Sciatic nerve (tissue), 2 donors: ENCODE measurements at regions not wholly inside any gene's neighbourhood (a gene's known extent, or its start where the extent isn't known, plus 50 kb on each side); places are given as distances from the start of the nearest gene placed in this dataset.
"Not testable (repeated sequence)": the region's sequence is repeated elsewhere in the genome, so short reads cannot be mapped to it uniquely, and the experiment has no call there.

Experiments used
- ATAC-seq: fragments of 200-7000 bp; cut with Tn5 transposase; one replicate; pipeline ENCODE4 v1.9.1; 2020; ENCODE audit warnings: mild to moderate bottlenecking, moderate library complexity
- DNase-seq: peaks from one replicate; pipeline ENCODE4 v3.0.0-alpha.2; 2020; ENCODE audit warnings: low spot score
- intact Hi-C: fragments of 100-400 bp; cut with DNase I; formaldehyde crosslinking; loops from one replicate; pipeline ENCODE4 v1.14.2; 2022
- donor health status: DM: no; HTN: no; CAD: no.
- donor health status: DM: no; HTN: no; CAD: no.

DNA sequence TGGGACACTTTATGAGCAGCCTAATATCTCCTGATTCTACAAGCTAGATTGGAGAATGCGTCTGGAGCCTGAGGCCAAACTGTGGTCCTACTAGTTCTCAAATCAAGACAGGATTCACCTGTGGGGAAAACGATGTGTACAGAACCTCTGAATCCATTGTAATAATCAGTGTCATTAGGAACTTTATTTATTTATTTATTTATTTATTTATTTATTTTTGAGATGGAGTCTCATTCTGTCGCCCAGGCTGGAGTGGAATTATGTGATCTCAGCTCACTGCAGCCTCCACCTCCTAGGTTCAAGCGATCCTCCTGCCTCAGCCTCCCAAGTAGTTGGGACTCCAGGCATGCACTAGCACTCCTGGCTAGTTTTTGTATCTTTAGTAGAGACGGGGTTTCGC is 52.6 kb upstream of the KIF26B start:
- intact Hi-C loops, DNase-seq, ATAC-seq: not testable (repeated sequence)

DNA sequence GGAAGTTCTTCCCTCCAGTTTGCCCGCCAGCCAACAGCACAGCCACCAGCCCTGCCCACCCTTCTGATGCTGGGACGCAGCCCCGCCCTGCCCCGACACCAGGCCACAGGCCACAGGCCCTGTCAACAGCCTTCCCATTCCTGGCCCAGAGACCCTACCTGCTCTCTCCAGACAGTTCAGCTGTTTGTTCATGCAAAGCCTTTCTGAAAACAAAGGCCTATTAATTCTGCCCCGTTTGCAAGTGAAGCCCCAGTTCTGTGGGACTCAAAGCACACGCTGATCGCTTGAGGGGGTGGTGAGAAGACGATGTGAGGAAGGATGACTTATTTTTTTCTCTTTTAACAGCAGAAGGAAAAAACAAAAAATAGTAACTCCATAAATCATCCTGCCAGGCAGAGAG is 55.4 kb upstream of the KIF26B start:
- ATAC-seq, result no peak
- no peak for DNase-seq
- intact Hi-C loops, result no loop called here

- intact Hi-C loops, result no loop called here
- no peak for DNase-seq
- no peak for ATAC-seq
Measured at GRCh38 chr1:245098924-245099323, 55.9 kb upstream of the KIF26B start.

GRCh38 chr1:245096311-245097066 is 58.3 kb upstream of the KIF26B start:
- no peak for DNase-seq
- intact Hi-C loops, result no loop called here
- no peak for ATAC-seq

GRCh38 chr1:245095903-245096302 is 58.9 kb upstream of the KIF26B start:
- ATAC-seq (no peak), DNase-seq (no peak)
- intact Hi-C loops, result no loop called here

GRCh38 chr1:245094954-245095353 is 59.8 kb upstream of the KIF26B start:
- no peak for DNase-seq
- no peak for ATAC-seq
- intact Hi-C loops, result no loop called here

DNA sequence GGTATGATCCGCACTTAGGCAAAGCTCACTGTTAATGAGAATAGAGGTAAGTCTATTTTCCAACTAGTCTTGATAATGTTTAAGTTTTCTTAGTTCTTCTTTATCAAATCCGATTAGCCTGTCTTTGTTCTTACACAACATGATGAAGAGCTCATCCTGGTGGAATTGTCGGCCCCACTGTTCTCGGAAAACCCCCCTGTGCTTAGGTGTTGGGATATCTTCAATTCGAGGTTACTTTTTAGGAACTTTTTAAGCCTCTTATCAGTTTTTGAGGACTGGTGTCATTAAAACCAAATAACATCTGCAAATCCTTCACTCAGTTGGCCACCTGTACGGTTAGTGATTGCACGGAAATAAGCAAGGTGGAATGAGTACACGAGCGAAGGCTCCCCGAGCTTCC is 60.7 kb upstream of the KIF26B start:
- DNase-seq (no peak), ATAC-seq (no peak)
- intact Hi-C loops, result no loop called here

DNA sequence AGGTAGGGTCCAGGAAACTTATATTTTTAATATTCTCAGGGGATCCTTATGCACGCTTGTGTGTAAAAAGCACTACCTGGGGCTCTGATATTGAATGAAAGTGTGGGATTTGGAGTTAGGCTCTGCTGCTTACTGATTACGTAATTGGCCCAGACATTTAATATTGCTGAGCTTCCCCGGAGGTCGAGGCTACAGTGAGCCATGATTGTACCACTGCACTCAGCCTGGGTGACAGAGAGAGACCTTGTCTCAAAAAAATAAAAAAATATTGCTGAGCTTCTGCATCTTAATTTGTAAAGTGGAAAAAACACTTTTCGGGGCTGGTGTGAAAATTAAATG is 62.2 kb upstream of the KIF26B start:
- ATAC-seq (no peak), DNase-seq (no peak)
- intact Hi-C loops, result no loop called here

DNA sequence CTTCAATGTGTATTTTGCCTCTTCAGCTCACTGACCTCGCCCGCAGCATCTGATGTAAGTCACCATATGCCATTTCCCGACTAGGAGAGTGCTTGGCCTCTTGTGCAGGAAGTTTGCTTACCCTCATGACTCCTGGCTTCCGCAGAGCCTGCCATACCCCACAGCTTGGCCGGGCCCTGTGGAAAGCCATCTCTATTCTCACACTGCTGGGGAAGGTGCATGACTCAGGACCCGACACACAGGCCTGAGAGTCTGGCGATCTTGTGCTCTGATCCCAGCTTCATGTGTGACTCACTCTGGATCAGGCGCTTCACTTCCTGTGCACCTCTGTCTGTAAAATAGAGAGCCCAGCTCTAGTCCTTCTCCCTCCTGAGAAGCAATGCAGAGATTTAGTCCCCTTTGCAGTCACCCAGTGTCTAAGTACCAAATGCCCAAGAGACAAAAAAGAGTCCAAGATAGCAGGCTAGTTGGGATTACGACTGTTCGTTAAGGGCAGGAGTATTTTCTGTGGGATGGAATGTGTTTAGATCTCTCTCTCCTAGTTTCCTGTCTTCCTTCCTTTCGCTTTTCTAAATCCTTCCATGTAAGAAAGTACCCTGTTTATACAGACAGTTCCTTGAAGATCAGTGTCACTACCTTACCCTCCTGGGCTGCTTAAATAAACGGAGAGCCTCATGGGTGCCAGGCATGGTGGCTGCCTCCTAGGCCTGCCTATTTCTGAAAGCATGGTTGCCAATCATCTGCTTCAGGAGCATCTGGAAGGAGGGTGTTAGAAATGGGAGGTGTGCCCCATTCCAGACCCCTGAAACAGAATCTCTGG is 62.8 kb upstream of the KIF26B start:
- ATAC-seq, result peak; percentile 34
- intact Hi-C loops, result no loop called here
- no peak for DNase-seq

DNA sequence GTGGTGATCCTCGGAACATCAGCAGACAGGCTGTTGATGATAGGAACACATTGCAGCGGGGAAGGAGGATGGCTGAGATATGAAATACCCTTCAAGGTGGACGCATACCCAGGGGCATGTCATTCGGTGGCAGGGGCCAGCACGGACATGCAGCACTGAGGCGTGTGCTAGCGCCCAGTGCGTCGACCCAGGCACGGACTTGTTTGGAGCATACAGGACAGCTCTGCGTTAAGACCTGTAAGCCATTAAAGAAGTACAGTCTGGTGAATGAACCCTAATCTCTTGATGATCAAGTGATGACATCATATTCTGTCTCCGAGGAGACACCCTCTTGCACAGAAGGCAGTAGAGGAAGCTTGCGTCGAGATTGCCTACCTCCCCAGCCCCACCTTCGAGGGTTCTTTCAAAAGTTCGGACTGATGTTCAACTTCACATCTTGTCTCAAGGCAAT is 63.6 kb upstream of the KIF26B start:
- DNase-seq (no peak), ATAC-seq (no peak)
- intact Hi-C loops, result no loop called here

DNA sequence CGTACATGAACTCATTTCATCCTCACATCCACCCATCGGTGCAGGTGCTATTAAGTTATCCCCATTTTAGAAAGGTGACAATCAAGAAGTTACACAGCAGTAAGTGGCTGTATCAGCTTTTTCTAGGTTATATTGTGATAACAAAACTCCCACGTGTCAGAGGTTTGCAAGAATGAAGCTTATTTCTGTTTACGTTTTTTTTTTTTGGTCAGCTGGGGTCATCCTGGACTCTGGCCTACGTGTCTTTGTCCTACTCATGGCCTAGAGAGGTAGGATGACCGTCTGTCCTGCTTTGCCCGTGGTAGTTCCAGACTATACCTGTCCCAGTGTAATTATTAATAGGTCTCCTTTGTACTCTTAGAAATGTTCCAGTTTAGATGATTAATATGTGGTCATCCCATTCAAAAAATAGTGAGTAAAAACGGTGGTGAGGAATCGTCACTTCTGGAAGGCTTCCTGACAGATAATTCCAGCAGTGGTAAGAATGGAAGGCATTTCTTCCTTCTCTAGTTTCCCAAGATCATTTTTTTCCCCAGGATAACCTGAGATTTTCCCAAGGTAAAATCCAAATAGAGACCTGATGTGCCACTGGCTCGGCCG is 64.2 kb upstream of the KIF26B start:
- no peak for ATAC-seq
- intact Hi-C loops, result no loop called here
- DNase-seq, result no peak

GRCh38 chr1:245087723-245088122 is 67.1 kb upstream of the KIF26B start:
- DNase-seq, result no peak
- intact Hi-C loops, result no loop called here
- no peak for ATAC-seq

DNA sequence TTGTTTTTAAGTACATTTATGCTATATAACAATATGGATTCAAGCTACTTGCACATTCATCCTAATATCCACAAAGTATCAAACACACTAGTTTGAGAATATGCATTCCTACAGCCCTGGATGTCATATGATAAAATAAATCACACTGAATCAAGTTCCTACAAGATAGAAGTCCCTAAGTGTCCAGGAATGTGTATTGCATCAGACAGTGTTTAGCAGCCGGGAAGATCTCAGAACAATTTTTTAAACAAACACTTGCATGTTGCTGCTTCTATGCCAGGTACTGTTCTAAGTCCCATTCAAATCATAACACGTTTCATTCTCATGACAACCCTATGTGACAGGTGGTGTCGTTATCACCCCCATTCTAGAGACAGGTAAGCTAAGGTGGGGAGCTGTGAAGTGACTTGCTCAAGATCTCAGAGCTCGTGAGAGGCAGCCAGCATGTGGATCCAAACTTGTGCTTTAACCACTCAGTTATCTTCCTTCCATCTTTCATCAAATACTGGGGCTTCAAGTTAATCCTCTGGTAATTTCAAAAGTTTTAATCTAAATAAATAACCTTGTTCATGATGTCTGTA is 68.3 kb upstream of the KIF26B start:
- DNase-seq (no peak), ATAC-seq (no peak)
- intact Hi-C loops, result no loop called here

DNA sequence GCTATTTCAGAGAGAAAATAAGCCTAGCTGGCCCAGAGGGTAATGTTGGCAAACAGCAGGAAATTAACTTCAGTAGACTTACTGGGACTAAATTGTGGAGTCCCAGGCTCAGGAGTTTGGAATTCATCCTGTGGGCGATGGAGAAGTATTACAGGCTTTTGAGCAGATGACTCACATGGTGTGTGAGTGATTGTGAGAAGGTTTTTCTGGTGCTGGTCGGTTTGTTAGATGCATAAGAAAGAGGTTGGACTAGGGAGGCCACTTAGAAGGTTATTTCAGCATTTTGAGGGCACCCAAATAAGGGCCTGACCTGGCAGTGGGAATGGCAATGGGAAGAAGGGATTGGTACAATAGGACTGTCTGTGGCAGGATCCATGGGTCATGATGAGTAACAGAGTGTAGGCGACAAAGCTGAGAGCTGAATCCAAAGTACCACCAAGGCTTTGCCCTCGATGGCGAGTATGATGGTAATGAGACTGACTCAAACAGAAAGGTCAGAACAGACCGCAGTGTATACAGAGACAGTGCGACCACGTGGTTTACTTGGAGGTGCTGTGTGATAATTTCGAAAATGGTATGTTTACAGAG is 69.2 kb upstream of the KIF26B start:
- no peak for ATAC-seq
- intact Hi-C loops, result no loop called here
- DNase-seq, result no peak

DNA sequence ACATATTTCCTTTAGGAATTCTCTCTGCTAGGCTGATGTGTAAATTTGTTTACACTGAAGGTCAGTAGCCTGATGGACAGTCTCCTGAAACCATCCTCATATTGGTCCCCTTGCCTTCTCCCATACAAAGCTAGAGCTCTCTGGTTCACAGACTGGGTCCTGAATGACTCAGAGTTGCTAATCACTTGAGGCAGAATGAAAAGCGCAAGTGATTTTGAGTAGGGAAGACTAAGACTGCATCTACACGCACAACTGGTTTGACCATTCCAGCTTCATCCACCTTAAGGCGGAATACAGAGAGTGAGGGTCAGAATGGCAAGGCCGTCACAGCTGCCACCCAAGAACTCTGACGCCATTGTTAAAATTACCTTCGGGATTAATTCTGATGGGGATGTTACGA is 70.2 kb upstream of the KIF26B start:
- DNase-seq, result no peak
- ATAC-seq, result no peak
- intact Hi-C loops, result no loop called here

- DNase-seq (no peak), ATAC-seq (no peak)
- intact Hi-C loops, result no loop called here
Measured at GRCh38 chr1:245079021-245079609, 75.7 kb upstream of the KIF26B start.

DNA sequence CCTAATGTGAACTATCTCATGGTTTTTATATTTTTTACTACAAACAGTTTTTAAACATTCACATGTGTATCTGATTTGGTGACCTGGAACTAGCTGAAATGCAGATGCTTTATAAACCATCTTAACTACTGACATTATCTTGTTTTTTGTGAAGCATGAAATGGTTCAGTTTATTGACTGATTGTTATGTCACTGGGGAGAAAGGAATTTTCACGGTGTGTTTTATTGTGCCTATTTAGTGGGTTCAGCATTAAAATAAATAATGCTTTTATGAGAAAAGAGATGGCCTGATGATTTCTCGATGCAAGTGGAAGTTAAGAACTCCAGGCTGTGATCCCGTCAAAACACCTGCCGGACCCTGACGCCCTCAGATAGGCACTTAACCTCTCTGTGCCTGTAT is 79.9 kb upstream of the KIF26B start:
- intact Hi-C loops, result no loop called here
- DNase-seq, result no peak
- ATAC-seq, result no peak

- intact Hi-C loops, result no loop called here
- ATAC-seq (no peak), DNase-seq (no peak)
Measured at GRCh38 chr1:245074232-245074747, 80.5 kb upstream of the KIF26B start.
